Breast epithelium (tissue), 3 donors: ENCODE measurements at regions not wholly inside any gene's neighbourhood (a gene's known extent, or its start where the extent isn't known, plus 50 kb on each side); places are given as distances from the start of the nearest gene placed in this dataset.

Experiments used
- POLR2A ChIP-seq: fragments of 450-650 bp; IDR thresholded peaks from one replicate; pipeline ENCODE4 v1.6.1; 2016; ENCODE audit warnings: antibody characterized with exemption, mild to moderate bottlenecking, moderate library complexity
- POLR2AphosphoS5 ChIP-seq, 3 donors: sonication (generic); formaldehyde crosslinking; IDR thresholded peaks; one replicate each; pipeline ENCODE4 v1.6.1; 2017; ENCODE audit warnings: antibody characterized with exemption in 3 of 3
- TF ChIP-seq, protein P1 (sequence below), 3 donors: fragments of 450-650 bp; IDR thresholded peaks; one replicate each; pipeline ENCODE4 v1.5.1; 2016 to 2017; ENCODE audit warnings: antibody characterized with exemption in 3 of 3, mild to moderate bottlenecking in 3 of 3, moderate library complexity in 3 of 3

GRCh38 chr2:236947896-236948295 lies 137.8 kb upstream of the COPS8 start:
- TF ChIP-seq, protein P1, sequence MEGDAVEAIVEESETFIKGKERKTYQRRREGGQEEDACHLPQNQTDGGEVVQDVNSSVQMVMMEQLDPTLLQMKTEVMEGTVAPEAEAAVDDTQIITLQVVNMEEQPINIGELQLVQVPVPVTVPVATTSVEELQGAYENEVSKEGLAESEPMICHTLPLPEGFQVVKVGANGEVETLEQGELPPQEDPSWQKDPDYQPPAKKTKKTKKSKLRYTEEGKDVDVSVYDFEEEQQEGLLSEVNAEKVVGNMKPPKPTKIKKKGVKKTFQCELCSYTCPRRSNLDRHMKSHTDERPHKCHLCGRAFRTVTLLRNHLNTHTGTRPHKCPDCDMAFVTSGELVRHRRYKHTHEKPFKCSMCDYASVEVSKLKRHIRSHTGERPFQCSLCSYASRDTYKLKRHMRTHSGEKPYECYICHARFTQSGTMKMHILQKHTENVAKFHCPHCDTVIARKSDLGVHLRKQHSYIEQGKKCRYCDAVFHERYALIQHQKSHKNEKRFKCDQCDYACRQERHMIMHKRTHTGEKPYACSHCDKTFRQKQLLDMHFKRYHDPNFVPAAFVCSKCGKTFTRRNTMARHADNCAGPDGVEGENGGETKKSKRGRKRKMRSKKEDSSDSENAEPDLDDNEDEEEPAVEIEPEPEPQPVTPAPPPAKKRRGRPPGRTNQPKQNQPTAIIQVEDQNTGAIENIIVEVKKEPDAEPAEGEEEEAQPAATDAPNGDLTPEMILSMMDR (IDR thresholded peaks at IDR 0.05) = no peak
- TF ChIP-seq POLR2AphosphoS5 (IDR thresholded peaks at IDR 0.05) = no peak
- TF ChIP-seq POLR2A = no peak
